Activated naive CD8-positive, alpha-beta T cell treated with anti-CD3 and anti-CD28 coated beads for 36 hours (primary cell): ENCODE measurements at regions not wholly inside any gene's neighbourhood (a gene's known extent, or its start where the extent isn't known, plus 50 kb on each side); places are given as distances from the start of the nearest gene placed in this dataset.
"Not testable (repeated sequence)": the region's sequence is repeated elsewhere in the genome, so short reads cannot be mapped to it uniquely, and the experiment has no call there.

Source experiments
- DNase-seq: peaks from one replicate; pipeline ENCODE4 v3.0.0; 2021
- H3K27ac Mint-ChIP-seq: one replicate; pipeline ENCODE4 v1.8.0; 2022; ENCODE audit warnings: mild to moderate bottlenecking, moderate library complexity, mixed read lengths
- H3K27me3 Mint-ChIP-seq: one replicate; pipeline ENCODE4 v1.8.0; 2022; ENCODE audit warnings: mild to moderate bottlenecking, mixed read lengths
- H3K36me3 Mint-ChIP-seq: one replicate; pipeline ENCODE4 v1.8.0; 2021; ENCODE audit warnings: mild to moderate bottlenecking, mixed read lengths
- H3K4me1 Mint-ChIP-seq: one replicate; pipeline ENCODE4 v1.8.0; 2021; ENCODE audit warnings: mixed read lengths
- H3K4me3 Mint-ChIP-seq: one replicate; pipeline ENCODE4 v1.8.0; 2022; ENCODE audit warnings: mild to moderate bottlenecking, moderate library complexity, mixed read lengths
- H3K9me3 Mint-ChIP-seq: one replicate; pipeline ENCODE4 v1.8.0; 2022; ENCODE audit warnings: mixed read lengths

DNA sequence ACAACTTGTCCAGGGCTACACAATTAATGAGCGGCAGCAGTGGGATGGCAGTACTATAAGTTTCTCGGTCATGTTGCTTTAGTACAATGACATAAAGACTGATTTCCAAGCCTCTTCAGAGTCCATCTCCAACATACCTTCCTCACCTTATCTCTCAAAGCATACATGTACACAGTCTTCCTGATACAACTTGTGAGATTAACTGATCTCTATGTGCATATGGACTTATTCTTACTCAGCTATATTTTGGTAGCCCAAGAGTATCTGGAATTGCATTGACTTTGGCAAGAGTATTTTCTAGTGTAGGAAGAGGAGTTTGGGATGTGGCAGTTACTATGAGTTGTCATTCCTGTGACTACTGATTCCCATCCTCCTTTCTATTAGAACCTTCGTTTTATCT is 575.0 kb downstream of the EDEM1 start:
- Mint-ChIP-seq H3K27ac (no peak overlapping the region), H3K36me3 (no peaks in the 10 kb centered on the region), H3K4me1 (no peaks in the 10 kb centered on the region), H3K4me3 (no peak overlapping the region), H3K9me3 (no peaks in the 10 kb centered on the region), H3K27me3 (no peaks in the 10 kb centered on the region)
- DNase-seq: no peak

DNA sequence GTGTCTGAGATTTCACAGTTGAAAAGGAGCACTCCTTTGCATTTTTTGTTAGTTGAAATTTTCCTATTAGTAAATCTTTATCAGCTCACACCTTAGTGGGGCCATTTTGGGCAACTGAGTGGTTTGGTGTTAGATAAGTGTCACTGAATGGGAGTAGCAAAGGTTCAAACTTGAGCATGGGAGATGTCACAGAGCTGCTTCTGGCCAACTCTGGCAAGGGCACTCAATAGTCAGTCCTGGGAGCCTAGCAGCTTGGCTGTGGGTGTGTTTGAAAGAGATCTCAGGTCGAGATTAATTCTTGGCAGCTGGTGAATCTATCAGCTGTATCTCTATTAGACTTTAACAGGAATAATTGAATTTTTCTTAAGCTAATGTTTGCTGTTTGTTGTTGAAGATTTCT is 579.3 kb downstream of the EDEM1 start:
- Mint-ChIP-seq H3K4me1 (no peaks in the 10 kb centered on the region), H3K36me3 (no peaks in the 10 kb centered on the region), H3K27me3 (no peaks in the 10 kb centered on the region), H3K4me3 (no peak overlapping the region), H3K9me3 (no peaks in the 10 kb centered on the region), H3K27ac (no peak overlapping the region)
- DNase-seq: no peak

- Mint-ChIP-seq H3K4me1 (no peaks in the 10 kb centered on the region), H3K27me3 (no peaks in the 10 kb centered on the region), H3K9me3 (no peaks in the 10 kb centered on the region), H3K4me3 (no peak overlapping the region), H3K27ac (no peak overlapping the region), H3K36me3 (no peaks in the 10 kb centered on the region)
- DNase-seq: no peak
Observed at GRCh38 chr3:5767304-5767703, 579.8 kb downstream of the EDEM1 start.

DNA sequence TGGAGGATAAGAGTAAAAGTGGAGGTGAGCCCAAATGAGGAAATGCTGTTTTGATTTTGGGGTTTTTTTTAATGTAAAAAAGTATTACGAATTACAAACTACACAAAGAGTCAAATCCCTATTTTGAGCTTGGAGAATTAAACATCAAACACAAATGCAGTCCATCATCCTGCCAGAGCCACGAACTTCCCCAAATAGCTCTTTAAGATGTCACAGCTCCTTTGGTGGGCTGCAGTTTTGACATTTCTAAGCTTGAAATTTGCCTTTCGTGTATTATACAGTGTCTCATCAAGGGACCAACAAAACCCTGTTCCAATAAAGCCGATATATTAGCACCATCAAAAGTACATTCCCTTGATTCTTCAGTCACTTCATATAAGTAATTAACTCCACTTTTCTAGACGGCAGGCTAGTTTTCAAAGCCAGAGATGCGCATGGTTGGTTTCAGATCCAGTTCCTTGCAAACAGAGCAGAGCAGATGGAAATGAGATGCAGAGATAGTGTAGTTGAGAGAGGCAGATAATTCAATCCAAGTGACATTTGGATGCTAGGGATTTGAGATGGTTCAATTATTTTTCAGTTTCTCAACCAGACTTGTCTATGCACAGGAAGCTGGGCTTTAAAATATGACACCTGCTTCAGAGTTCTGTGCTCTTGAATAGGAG is 580.9 kb downstream of the EDEM1 start:
- Mint-ChIP-seq H3K9me3 (no peaks in the 10 kb centered on the region), H3K36me3 (no peaks in the 10 kb centered on the region), H3K27me3 (no peaks in the 10 kb centered on the region), H3K27ac (no peak overlapping the region), H3K4me3 (no peak overlapping the region), H3K4me1 (no peaks in the 10 kb centered on the region)
- no peak for DNase-seq

DNA sequence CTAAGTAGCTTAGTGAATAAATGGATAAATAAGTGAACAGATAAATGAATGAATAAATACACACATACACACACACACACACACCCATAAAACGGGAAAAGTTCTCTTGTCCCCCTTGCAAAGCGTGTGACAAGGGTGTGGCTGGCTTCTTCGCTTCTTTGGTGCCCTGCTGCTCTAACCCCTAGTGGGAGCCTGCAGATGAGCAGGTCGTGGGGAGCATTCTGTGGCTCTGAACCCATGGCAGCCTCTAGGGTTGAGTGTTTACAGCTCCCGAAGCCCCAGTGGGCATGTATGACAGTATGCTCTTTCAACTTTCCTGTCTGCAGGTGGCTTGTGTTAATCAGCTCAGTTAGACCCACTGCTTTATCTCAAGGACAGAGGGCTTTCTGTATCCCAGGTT is 582.3 kb downstream of the EDEM1 start:
- no peaks in the 10 kb centered on the region for H3K4me1 Mint-ChIP-seq
- H3K4me3 Mint-ChIP-seq: no peak overlapping the region
- no peaks in the 10 kb centered on the region for H3K36me3 Mint-ChIP-seq
- H3K27me3 Mint-ChIP-seq: no peaks in the 10 kb centered on the region
- peaks cover 5% of the 10 kb centered on the region for H3K9me3 Mint-ChIP-seq
- no peak for DNase-seq
- no peak overlapping the region for H3K27ac Mint-ChIP-seq

- no peaks in the 10 kb centered on the region for H3K27me3 Mint-ChIP-seq
- peaks cover 15% of the 10 kb centered on the region for H3K9me3 Mint-ChIP-seq
Observed at GRCh38 chr3:5774337-5774736, 586.8 kb downstream of the EDEM1 start.

GRCh38 chr3:5775100-5775499 is 587.6 kb downstream of the EDEM1 start:
- H3K4me3 Mint-ChIP-seq, H3K27me3 Mint-ChIP-seq, H3K4me1 Mint-ChIP-seq, DNase-seq, H3K36me3 Mint-ChIP-seq, H3K27ac Mint-ChIP-seq: not testable (repeated sequence)
- peaks cover 15% of the 10 kb centered on the region for H3K9me3 Mint-ChIP-seq

More at GRCh38 chr3:5774337-5774736, 586.8 kb downstream of the EDEM1 start:
- Mint-ChIP-seq H3K27ac (no peak overlapping the region), H3K4me1 (no peaks in the 10 kb centered on the region), H3K4me3 (no peak overlapping the region), H3K36me3 (no peaks in the 10 kb centered on the region)
- DNase-seq: no peak

DNA sequence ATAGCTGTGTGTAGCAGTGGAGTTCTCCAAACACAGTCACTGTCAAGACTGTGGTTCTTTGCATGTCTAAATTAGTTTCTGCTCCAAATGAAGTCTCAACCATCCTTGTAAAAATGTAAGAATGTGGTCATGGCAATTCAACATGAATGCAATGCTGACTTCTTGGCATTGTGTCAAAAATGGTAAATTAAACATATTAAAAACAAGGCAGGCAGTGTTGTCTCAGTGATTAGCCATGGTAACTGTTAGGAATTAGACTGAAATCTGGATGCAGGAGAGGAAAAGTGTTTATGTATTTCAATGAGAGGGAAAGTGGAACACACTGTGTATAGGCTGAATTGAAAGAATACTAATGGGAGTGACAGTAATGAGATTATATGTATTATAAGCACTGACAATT is 597.2 kb downstream of the EDEM1 start:
- no peak overlapping the region for H3K27ac Mint-ChIP-seq
- H3K9me3 Mint-ChIP-seq: no peaks in the 10 kb centered on the region

DNA sequence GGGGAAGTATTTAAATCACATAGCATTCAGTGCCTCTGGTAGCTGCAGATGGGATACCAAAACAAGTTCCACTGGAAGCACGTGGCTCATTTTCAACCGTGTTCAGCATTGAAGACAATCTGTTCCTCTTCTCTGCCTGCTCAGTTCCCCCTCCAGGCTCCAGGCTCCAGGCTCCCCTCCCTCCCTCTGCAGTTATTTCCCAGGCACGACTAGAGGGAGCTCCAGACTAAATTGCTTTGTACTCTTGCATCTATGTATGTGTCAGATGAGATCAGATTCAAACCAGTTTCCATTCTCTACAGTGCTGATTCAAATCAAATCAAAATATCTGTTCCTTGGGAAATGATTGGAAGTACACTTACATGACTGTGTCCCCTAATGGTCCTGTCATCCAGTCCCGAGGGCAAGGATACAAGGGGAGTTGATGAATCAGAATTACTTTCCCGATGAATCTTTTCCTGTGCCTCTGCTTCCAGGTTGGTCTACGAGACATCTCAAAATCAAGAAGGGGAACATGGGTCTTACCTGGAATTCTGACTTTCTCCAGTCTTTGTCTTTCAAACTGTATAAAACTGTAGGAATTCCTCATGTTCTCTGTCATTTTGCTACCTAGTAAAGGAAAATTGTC is 600.5 kb downstream of the EDEM1 start:
- H3K27ac Mint-ChIP-seq: no peak overlapping the region
- DNase-seq: no peak
- no peak overlapping the region for H3K4me3 Mint-ChIP-seq
- no peaks in the 10 kb centered on the region for H3K27me3 Mint-ChIP-seq
- H3K4me1 Mint-ChIP-seq: no peaks in the 10 kb centered on the region
- H3K36me3 Mint-ChIP-seq: no peaks in the 10 kb centered on the region
- no peaks in the 10 kb centered on the region for H3K9me3 Mint-ChIP-seq

More for the DNA sequence above, 597.2 kb downstream of the EDEM1 start:
- DNase-seq: no peak
- Mint-ChIP-seq H3K27me3 (no peaks in the 10 kb centered on the region), H3K4me3 (no peak overlapping the region), H3K36me3 (no peaks in the 10 kb centered on the region), H3K4me1 (no peaks in the 10 kb centered on the region)

- no peaks in the 10 kb centered on the region for H3K27me3 Mint-ChIP-seq
- no peak overlapping the region for H3K4me3 Mint-ChIP-seq
- H3K4me1 Mint-ChIP-seq: no peaks in the 10 kb centered on the region
- no peaks in the 10 kb centered on the region for H3K9me3 Mint-ChIP-seq
- H3K36me3 Mint-ChIP-seq: no peaks in the 10 kb centered on the region
- no peak for DNase-seq
- H3K27ac Mint-ChIP-seq: no peak overlapping the region
Observed at GRCh38 chr3:5788496-5788895, 601.0 kb downstream of the EDEM1 start.

DNA sequence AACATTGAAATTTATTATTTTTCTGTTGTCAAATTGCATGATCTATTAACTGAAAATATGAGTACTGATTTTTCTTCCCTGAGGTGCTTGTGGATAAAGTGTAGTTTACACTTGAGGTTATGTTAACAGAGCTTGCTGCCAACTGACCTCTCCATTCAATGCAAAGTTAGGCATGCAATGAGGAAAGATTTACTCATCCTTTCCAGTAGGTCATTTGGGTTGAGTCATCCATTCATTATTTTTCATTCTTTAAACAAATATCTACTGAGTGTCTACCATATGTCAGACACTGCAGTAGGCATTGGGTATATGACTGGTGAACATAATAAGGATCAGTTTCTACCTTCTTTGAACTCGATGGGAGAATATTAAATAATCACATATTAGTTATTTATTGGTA is 604.1 kb downstream of the EDEM1 start:
- no peak overlapping the region for H3K27ac Mint-ChIP-seq
- no peaks in the 10 kb centered on the region for H3K27me3 Mint-ChIP-seq
- DNase-seq: no peak
- H3K36me3 Mint-ChIP-seq: no peaks in the 10 kb centered on the region
- H3K9me3 Mint-ChIP-seq: no peaks in the 10 kb centered on the region
- no peak overlapping the region for H3K4me3 Mint-ChIP-seq
- no peaks in the 10 kb centered on the region for H3K4me1 Mint-ChIP-seq

- no peak overlapping the region for H3K4me3 Mint-ChIP-seq
- no peaks in the 10 kb centered on the region for H3K27me3 Mint-ChIP-seq
- no peaks in the 10 kb centered on the region for H3K4me1 Mint-ChIP-seq
- no peaks in the 10 kb centered on the region for H3K9me3 Mint-ChIP-seq
- no peaks in the 10 kb centered on the region for H3K36me3 Mint-ChIP-seq
- no peak overlapping the region for H3K27ac Mint-ChIP-seq
- no peak for DNase-seq
Observed at GRCh38 chr3:5796541-5796940, 609.0 kb downstream of the EDEM1 start.

DNA sequence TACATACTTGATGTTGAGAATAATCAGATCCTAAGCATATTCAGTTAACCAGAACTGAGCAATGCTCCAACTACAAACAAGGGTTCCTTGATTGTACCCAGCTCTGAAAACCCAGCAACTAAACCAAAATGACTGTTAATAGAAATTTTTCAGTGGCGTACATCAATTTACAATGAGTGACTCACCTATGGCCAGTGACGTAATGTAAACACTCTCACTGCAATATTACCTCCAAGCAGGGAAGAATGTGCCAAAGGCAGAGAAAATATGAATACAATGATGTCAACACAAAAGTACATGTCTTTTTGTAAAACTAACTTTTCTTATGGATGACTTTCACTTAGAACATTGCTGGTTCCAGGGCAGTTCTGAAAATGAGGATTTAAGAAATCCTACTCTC is 611.3 kb downstream of the EDEM1 start:
- no peak overlapping the region for H3K4me3 Mint-ChIP-seq
- peaks cover 4% of the 10 kb centered on the region for H3K9me3 Mint-ChIP-seq
- no peaks in the 10 kb centered on the region for H3K36me3 Mint-ChIP-seq
- no peak overlapping the region for H3K27ac Mint-ChIP-seq
- DNase-seq: no peak
- H3K27me3 Mint-ChIP-seq: no peaks in the 10 kb centered on the region
- H3K4me1 Mint-ChIP-seq: no peaks in the 10 kb centered on the region

GRCh38 chr3:5799398-5799797 is 611.9 kb downstream of the EDEM1 start:
- H3K27me3 Mint-ChIP-seq: no peaks in the 10 kb centered on the region
- no peak overlapping the region for H3K27ac Mint-ChIP-seq
- H3K9me3 Mint-ChIP-seq: peaks cover 4% of the 10 kb centered on the region
- H3K4me1 Mint-ChIP-seq: no peaks in the 10 kb centered on the region
- no peak overlapping the region for H3K4me3 Mint-ChIP-seq
- H3K36me3 Mint-ChIP-seq: no peaks in the 10 kb centered on the region
- DNase-seq: no peak

DNA sequence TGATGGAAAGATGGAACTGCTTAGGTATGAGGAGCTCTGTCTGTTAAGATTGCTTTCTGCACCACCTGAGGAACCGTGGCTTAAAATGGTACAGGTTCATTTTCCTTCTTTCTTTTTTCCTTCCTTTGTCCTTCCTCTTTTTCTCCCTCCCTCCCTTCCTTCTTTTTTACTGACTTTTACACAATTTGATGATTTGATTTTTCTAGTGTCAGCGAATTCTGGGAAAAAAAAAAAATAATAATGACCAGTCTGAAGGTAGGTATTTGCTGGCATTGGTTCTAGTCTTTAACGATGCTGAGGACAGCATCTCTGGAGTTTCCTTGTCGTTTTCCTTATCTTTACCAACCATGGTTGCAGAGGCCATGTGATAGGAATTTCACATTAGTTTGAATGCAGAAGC is 613.5 kb downstream of the EDEM1 start:
- Mint-ChIP-seq H3K9me3 (peaks cover 4% of the 10 kb centered on the region), H3K27me3 (no peaks in the 10 kb centered on the region), H3K4me1 (no peaks in the 10 kb centered on the region), H3K4me3 (no peak overlapping the region), H3K27ac (no peak overlapping the region), H3K36me3 (no peaks in the 10 kb centered on the region)
- DNase-seq: no peak

DNA sequence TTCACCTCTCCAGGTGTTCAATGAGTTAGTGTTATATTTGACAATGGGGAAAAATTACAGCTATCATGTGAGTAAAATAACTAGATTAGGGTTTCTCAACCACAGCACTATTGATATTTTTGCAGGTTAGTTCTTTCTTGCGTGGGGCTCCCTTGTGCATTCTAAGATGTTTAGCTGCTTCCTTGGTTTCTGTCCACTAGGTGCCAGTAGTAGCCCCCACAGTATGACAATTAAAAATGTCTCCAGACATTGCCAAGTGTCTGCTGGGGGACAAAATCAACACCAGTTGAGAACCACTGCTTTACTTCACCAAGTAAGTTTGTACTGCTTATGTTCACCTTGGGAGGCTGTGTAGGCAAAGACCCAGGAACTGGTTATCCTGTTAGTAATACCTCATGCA is 618.7 kb downstream of the EDEM1 start:
- Mint-ChIP-seq H3K27ac (no peak overlapping the region), H3K27me3 (no peaks in the 10 kb centered on the region), H3K9me3 (peaks cover 4% of the 10 kb centered on the region), H3K4me3 (no peak overlapping the region), H3K36me3 (no peaks in the 10 kb centered on the region), H3K4me1 (no peaks in the 10 kb centered on the region)
- no peak for DNase-seq
